ENCODE measurements at regions not wholly inside any gene's neighbourhood (a gene's known extent, or its start where the extent isn't known, plus 50 kb on each side); places are given as distances from the start of the nearest gene placed in this dataset.

- TF ChIP-seq CTCF (IDR thresholded peaks at IDR 0.05; ENCODE audit: poor library complexity, severe bottlenecking) (no peak), POLR2AphosphoS5 (IDR thresholded peaks at IDR 0.05) (no peak)
Measured at GRCh38 chr1:58909914-58910681, 126.3 kb upstream of the JUN start.
